GM19023 (cell line): ENCODE measurements at regions not wholly inside any gene's neighbourhood (a gene's known extent, or its start where the extent isn't known, plus 50 kb on each side); places are given as distances from the start of the nearest gene placed in this dataset.
A peak's percentile ranks its signal among the peaks of the same experiment; 100 is the strongest.
"Not testable (repeated sequence)": the region's sequence is repeated elsewhere in the genome, so short reads cannot be mapped to it uniquely, and the experiment has no call there.

ENCODE experiments used
- ATAC-seq: cut with Tn5 transposase; IDR thresholded peaks from one replicate; pipeline ENCODE4 v1.9.1; 2021; ENCODE audit warnings: mild to moderate bottlenecking, moderate library complexity; ENCODE audit not compliant: unreplicated experiment

GRCh38 chr5:92548346-92548745 is 1032.7 kb downstream of the NR2F1-AS1 start:
- no peak for ATAC-seq

DNA sequence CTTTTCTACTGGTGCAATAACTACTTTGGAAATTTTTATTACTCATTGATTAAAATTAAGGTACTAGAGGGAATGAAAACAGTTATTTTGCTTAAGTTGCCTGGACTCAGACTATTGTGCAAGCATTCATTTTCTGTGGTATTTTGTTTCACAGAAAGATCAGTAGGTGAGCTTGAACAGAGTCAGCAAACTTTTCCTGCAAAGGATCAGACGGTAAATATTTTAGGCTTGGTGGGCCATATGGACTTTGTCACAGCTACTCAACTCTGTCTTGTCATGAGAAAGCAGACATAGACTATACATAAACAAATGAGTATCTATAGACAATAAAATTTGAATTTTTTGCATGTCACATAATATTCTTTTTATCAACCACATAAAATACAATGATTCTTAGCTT is 1036.4 kb downstream of the NR2F1-AS1 start:
- no peak for ATAC-seq

- ATAC-seq: no peak
These were observed 1037.0 kb downstream of the NR2F1-AS1 start for GRCh38 chr5:92544036-92544435.

- ATAC-seq: no peak
These were observed 1037.8 kb downstream of the NR2F1-AS1 start for GRCh38 chr5:92543201-92543600.

DNA sequence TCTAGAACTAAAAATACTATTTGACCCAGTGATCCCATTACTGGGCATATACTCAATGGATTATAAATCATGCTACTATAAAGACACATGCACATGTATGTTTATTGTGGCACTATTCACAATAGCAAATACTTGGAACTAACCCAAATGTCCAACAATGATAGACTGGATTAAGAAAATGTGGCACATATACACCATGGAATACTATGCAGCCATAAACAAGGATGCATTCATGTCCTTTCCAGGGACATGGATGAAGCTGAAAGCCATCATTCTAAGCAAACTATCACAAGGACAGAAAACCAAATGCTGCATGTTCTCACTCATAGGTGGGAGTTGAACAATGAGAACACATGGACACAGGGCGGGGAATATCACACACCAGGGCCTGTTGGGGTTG is 1039.0 kb downstream of the NR2F1-AS1 start:
- ATAC-seq: not testable (repeated sequence)

DNA sequence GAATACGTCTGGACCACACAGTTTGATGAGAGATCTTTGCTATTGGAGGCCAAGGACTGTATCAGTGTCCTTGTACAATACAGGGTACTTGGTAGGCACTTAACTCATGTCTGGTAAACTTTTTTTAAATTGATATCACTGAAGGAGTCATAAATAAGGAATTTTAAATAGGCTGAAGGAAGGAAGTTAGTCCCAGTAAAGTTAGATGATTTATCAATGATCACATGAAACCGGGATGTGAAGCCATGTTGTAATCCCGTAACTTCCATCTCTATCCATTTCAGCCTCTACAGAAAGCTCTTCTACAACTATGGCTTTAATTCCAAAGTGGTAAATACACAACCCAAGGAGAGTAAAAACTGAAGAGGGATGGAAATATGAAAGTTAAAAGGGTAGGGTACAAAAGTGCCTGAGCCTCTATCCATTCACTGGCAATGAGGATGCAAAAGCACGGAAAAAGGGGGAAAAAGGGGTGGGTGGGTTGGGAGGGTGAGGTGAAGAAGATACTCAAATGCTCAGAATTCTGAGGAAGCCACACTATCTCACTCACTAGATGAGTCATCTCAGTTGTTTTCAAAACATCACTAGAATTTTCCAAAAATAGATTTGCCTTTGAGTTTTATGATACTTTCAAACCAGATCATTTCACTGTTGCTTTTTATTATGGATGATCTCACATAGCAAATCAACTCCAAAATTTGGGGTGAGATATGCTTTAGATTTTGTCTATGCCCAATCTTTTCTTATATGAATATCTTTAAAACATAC is 1053.5 kb downstream of the NR2F1-AS1 start:
- no peak for ATAC-seq

- no peak for ATAC-seq
These were observed 1055.9 kb downstream of the NR2F1-AS1 start for GRCh38 chr5:92525131-92525530.

DNA sequence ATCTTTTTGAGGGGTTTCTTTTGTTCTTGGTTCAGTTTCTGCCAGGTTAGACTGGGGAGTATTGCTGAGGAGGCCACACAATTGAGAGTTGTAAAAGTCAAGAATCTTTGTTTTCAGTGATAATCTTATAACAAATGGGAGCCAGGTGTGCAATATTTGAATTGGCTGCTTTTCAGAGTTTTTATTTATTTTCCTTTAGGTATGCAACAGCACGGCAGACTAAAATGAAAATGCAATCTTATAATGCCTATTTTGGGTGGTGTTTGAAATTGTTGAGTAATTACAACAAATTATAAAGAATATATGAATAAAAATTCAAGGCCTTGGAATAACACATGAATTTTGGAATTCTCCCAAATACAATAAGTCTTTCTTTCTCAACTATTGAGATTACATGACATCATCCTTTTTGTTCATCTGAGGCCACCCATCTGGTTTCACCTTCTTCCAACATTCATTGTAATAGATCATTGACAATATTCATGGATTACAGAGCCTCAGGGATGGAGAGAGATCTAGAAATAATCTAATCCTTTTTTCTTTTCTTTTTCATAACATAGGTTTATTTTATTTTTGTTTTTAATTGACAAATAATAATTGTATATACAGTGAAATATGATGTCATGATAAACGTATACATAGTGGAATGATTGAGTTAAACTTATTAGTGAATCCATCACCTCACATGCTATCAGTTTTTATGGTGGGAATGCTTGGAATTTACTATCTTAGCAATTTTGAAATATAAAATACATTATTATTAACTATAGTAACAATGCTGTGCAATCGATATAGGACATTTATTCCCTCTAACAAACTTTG is 1061.0 kb downstream of the NR2F1-AS1 start:
- no peak for ATAC-seq

GRCh38 chr5:92518318-92518904 is 1062.6 kb downstream of the NR2F1-AS1 start:
- peak; percentile 99 for ATAC-seq

DNA sequence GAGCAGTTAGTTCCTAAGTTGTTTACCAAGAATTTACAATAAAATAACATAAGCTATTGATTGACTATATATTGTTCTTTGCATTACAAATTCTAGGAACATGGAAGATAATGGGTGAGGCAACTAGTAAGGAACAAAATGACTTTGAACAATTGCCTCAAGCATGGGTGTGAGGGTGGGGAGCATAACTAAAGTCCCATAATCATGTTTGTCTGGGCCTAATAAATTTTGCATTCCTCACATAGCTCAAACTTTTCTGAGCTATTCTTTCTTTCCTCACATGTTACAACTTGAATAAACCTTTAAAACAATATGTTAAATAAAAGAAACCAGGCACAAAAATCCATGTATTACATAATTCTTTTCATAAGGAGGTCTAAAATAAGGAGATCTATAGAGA is 1066.1 kb downstream of the NR2F1-AS1 start:
- ATAC-seq: no peak

GRCh38 chr5:92513067-92513466 is 1068.0 kb downstream of the NR2F1-AS1 start:
- no peak for ATAC-seq

DNA sequence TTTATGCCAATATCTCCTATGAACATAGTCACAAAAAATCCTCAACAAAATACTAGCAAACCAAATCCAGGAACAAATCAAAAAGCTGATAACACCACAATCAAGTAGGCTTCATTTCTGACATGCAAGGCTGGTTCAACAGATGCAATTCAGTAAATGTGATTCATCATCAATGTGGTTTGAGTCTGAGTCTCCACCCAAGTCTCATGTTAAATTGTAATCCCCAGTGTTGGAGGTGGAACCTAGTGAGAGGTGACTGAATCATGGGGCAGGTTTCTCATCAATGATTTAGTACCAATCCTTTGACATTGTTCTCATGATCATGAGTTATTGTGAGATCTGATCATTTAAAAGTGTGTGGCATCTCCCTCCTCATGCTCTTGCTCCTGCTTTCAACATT is 1072.7 kb downstream of the NR2F1-AS1 start:
- ATAC-seq: no peak

- peak; percentile 52 for ATAC-seq
These were observed 1075.1 kb downstream of the NR2F1-AS1 start for GRCh38 chr5:92505925-92506324.

- ATAC-seq: no peak
These were observed 1075.9 kb downstream of the NR2F1-AS1 start for GRCh38 chr5:92505145-92505544.

- ATAC-seq: no peak
These were observed 1076.7 kb downstream of the NR2F1-AS1 start for GRCh38 chr5:92504346-92504745.

DNA sequence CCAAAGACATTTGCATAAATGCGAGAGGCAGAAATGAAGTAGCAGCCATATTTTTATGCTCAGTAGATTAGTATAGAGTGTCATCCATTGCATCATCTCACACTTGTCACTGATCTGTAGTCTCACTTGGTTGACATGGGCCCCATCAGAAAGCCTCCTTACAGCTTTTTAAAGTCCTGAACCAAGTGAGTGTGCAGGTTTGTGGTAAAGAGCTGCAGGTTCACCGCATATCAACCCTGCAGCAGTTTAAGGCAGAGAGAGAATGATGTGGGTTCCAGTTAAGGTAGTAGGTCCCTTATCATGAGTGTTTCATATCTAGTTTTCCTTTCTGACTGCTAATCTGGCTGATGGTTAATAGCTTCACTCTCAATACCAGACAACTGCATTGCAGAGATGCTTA is 1080.3 kb downstream of the NR2F1-AS1 start:
- ATAC-seq: no peak

- ATAC-seq: no peak
These were observed 1084.5 kb downstream of the NR2F1-AS1 start for GRCh38 chr5:92496545-92496944.

DNA sequence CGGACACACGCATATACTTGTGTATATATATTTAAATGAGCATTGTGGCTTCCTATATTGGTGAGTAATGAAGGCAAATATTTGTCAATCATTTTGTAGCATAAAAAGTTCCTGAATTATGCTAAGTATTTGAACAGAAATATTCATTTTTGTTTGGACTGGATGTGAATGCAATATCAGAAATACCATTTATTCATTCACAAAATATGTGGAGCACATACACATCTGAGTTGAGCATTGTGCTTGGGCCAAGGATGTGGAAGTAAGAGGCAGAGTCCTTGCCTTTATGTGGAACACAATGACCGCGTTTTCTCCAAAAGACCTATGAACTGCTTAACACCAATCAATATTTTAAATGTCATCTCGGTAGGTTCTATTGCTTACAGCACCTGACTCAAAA is 1086.5 kb downstream of the NR2F1-AS1 start:
- no peak for ATAC-seq

- ATAC-seq: no peak
These were observed 1088.1 kb downstream of the NR2F1-AS1 start for GRCh38 chr5:92492908-92493307.

DNA sequence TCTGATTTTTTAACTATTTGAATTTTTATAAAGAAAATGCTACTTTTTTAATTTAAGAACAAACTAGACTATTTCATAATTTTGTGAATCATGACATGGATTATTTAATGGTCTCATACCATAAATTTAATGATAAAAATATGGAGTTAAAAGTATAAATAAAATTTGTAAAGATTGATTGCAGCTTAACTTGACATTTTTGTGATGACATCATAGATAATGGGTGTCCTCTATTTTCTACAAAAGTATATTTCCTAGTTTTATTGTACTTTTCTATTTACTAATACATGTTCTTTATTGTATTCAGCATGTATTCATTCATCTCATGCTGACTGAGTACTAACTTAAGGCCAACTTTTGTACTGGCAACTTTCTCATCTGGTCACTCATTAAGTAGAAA is 1096.5 kb downstream of the NR2F1-AS1 start:
- no peak for ATAC-seq

DNA sequence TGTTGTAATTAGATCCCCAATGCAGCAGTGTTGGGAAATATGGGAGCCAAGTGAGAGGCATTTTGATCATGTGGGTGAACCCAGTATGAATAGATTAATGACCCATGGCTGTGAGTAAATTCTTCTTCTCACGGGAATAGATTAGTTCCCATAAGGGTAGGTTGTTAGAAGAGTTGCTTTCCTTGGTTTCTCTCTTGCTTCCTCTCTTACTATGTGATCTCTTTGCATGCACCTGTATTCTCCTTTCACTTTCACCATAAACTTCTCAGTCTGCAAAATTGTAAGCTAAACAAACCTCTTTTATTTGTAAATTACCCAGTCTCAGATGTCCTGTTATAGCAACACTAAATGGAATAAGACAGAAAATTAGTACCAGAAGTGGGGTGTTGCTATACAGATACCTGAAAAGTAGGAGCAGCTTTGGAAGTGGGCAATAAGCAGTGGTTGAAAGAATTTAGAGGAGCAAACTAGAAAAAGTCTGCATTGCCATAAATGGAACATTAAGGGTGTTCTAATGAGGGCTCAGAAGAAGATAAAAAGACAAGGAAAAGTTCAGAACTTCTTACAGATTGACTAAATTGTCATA is 1090.0 kb upstream of the ARRDC3 start:
- ATAC-seq: no peak
